Testis (tissue), 2 donors: ENCODE measurements at regions not wholly inside any gene's neighbourhood (a gene's known extent, or its start where the extent isn't known, plus 50 kb on each side); places are given as distances from the start of the nearest gene placed in this dataset.

ENCODE experiments used
- POLR2A ChIP-seq: fragments of 450-650 bp; IDR thresholded peaks from one replicate; pipeline ENCODE4 v1.6.1; 2017; ENCODE audit warnings: antibody characterized with exemption, mild to moderate bottlenecking, moderate library complexity
- TF ChIP-seq, protein P1 (sequence below), 3 experiments: fragments of 450-650 bp in 2 of 3; fragments of 200-600 bp in 1 of 3; sonication (generic) in 1 of 3; IDR thresholded peaks; one replicate each; pipeline ENCODE4 v1.5.1; 2016 to 2019; ENCODE audit warnings: antibody characterized with exemption in 3 of 3, mild to moderate bottlenecking in 2 of 3, moderate library complexity in 1 of 3

DNA sequence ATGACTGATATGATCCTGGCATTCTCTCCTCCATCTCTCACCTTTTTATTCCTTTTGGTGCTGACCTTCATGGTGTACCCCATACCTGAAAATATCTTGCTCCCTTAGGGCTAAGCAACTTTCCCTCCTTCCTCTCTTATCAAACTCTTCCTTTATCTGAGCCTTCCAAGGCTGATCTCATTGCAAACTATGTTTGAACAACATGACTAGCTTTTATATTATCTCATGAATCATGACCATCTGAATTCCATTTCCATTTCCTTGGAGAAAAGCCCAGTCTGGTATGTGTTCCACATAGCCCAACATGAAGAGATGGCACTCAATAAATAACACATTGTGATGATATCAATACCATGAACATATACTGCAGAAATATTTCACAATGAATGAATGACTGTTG, 111.6 kb downstream of the TSPAN8 start:
- TF ChIP-seq, protein P1, sequence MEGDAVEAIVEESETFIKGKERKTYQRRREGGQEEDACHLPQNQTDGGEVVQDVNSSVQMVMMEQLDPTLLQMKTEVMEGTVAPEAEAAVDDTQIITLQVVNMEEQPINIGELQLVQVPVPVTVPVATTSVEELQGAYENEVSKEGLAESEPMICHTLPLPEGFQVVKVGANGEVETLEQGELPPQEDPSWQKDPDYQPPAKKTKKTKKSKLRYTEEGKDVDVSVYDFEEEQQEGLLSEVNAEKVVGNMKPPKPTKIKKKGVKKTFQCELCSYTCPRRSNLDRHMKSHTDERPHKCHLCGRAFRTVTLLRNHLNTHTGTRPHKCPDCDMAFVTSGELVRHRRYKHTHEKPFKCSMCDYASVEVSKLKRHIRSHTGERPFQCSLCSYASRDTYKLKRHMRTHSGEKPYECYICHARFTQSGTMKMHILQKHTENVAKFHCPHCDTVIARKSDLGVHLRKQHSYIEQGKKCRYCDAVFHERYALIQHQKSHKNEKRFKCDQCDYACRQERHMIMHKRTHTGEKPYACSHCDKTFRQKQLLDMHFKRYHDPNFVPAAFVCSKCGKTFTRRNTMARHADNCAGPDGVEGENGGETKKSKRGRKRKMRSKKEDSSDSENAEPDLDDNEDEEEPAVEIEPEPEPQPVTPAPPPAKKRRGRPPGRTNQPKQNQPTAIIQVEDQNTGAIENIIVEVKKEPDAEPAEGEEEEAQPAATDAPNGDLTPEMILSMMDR (IDR thresholded peaks at IDR 0.05): no peak
- TF ChIP-seq POLR2A: no peak
